H1 (cell line): ENCODE measurements at regions not wholly inside any gene's neighbourhood (a gene's known extent, or its start where the extent isn't known, plus 50 kb on each side); places are given as distances from the start of the nearest gene placed in this dataset.

ENCODE experiments used
- SUZ12 ChIP-seq: fragments of 200-600 bp; sonication (generic); IDR thresholded peaks from 2 replicates; pipeline ENCODE4 v1.6.1; 2012; ENCODE audit warnings: mild to moderate bottlenecking, inconsistent platforms, low read length, moderate library complexity, mixed read lengths
- TF ChIP-seq, protein P1 (sequence below): IDR thresholded peaks from 2 replicates; pipeline ENCODE4 v1.6.1; 2012; ENCODE audit warnings: inconsistent platforms

DNA sequence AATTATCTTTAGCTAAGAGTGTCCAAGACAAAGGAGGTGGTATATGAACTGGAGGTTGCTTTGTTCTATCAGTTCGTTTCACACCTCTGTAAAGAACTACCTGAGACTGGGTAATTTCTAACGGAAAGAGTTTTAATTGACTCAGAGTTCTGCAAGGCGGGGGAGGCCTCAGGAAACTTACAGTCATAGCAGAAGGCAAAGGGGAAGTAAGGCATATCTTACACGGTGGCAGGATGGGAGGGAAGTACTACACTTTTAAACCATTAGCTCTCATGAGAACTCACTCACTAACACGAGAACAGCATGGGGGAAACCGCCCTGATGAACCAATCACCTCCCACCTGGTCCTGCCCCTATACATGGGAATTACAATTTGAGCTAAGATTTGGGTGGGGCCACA, 1202.3 kb upstream of the LRRTM3 start (continued):
- TF ChIP-seq SUZ12 = no peak
- TF ChIP-seq, protein P1, sequence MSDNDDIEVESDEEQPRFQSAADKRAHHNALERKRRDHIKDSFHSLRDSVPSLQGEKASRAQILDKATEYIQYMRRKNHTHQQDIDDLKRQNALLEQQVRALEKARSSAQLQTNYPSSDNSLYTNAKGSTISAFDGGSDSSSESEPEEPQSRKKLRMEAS = no peak
- TF ChIP-seq, all 59 proteins: peak for 0
